Endodermal cell (in vitro differentiated cells): ENCODE measurements at regions not wholly inside any gene's neighbourhood (a gene's known extent, or its start where the extent isn't known, plus 50 kb on each side); places are given as distances from the start of the nearest gene placed in this dataset.

Source experiments
- DNase-seq: peaks from one replicate; pipeline ENCODE4 v3.0.0-alpha.2; 2017
- H3K27ac ChIP-seq: 2 replicates; pipeline ENCODE4 v1.5.1; 2013; ENCODE audit warnings: mild to moderate bottlenecking, low read depth, low read length, moderate library complexity
- H3K27me3 ChIP-seq: 2 replicates; pipeline ENCODE4 v1.6.1; 2013; ENCODE audit warnings: mild to moderate bottlenecking, low read length, moderate library complexity; ENCODE audit not compliant: insufficient read depth, control insufficient read depth, poor library complexity, severe bottlenecking
- H3K36me3 ChIP-seq: 2 replicates; pipeline ENCODE4 v1.7.0; 2013; ENCODE audit warnings: mild to moderate bottlenecking, low read length, moderate library complexity; ENCODE audit not compliant: control insufficient read depth, insufficient read depth
- H3K4me1 ChIP-seq: one replicate; pipeline ENCODE4 v1.7.0; 2013; ENCODE audit warnings: low read length; ENCODE audit not compliant: control insufficient read depth, insufficient read depth
- H3K4me3 ChIP-seq: 2 replicates; pipeline ENCODE4 v1.5.1; 2013; ENCODE audit warnings: mild to moderate bottlenecking, low read length, moderate library complexity
- H3K9ac ChIP-seq: 2 replicates; pipeline ENCODE4 v1.6.1; 2013; ENCODE audit warnings: mild to moderate bottlenecking, low read length, moderate library complexity; ENCODE audit not compliant: poor library complexity, severe bottlenecking; ENCODE audit errors: extremely low read depth
- H3K9me3 ChIP-seq: 2 replicates; pipeline ENCODE4 v1.6.1; 2013; ENCODE audit warnings: mild to moderate bottlenecking, low read length, moderate library complexity; ENCODE audit not compliant: control insufficient read depth
- H3K27ac Mint-ChIP-seq: 2 replicates; pipeline ENCODE4 v1.8.0; 2020; ENCODE audit warnings: mixed read lengths
- H3K27me3 Mint-ChIP-seq: 2 replicates; pipeline ENCODE4 v1.8.0; 2021; ENCODE audit warnings: mild to moderate bottlenecking, mixed read lengths; ENCODE audit not compliant: insufficient read depth
- H3K36me3 Mint-ChIP-seq: 2 replicates; pipeline ENCODE4 v1.8.0; 2020; ENCODE audit warnings: low read depth, mixed read lengths
- H3K4me1 Mint-ChIP-seq: 2 replicates; pipeline ENCODE4 v1.8.0; 2020; ENCODE audit warnings: mixed read lengths
- H3K4me3 Mint-ChIP-seq: 2 replicates; pipeline ENCODE4 v1.8.0; 2020; ENCODE audit warnings: mild to moderate bottlenecking, moderate library complexity, mixed read lengths
- H3K9me3 Mint-ChIP-seq: 2 replicates; pipeline ENCODE4 v1.8.0; 2020; ENCODE audit warnings: mild to moderate bottlenecking, mixed read lengths
- WGBS, 2 experiments: methylation state at CpG; one replicate each; pipeline versions ENCODE4 v1.1.5 to v1.1.7; 2013; ENCODE audit warnings: missing lambda C conversion rate in 2 of 2, mixed read lengths in 1 of 2; ENCODE audit not compliant: insufficient coverage in 1 of 2, insufficient read length in 1 of 2; 5-methylcytosine and 5-hydroxymethylcytosine counted together
- TF ChIP-seq, protein P1 (sequence below): fragments of 200-600 bp; sonication (generic); conservative IDR thresholded peaks from 2 replicates; pipeline ENCODE4 v1.5.0; 2021; ENCODE audit warnings: antibody characterized with exemption, mild to moderate bottlenecking

DNA sequence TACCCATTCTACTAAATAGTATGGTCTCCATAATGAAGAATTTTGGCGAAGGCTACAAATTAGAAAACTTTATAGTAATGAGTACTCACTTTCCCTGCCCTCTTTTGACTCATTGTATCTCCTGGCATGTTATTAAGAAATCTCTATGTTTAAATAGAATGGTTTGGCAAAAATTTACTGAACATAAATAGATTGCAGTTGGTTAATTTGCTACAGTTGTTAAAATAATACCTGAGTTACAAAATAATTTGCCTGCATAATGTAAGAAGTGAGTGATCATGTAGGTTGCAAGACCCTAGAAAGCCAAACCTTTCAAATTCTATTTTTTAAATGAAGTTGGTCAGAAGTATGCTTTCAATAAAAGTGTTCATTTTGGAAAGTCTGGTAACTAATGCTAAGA is 176.8 kb upstream of the AHR start:
- H3K36me3 ChIP-seq: no peaks in the 10 kb centered on the region
- no peaks in the 10 kb centered on the region for H3K9me3 ChIP-seq
- no peak overlapping the region for H3K4me3 ChIP-seq
- TF ChIP-seq, protein P1, sequence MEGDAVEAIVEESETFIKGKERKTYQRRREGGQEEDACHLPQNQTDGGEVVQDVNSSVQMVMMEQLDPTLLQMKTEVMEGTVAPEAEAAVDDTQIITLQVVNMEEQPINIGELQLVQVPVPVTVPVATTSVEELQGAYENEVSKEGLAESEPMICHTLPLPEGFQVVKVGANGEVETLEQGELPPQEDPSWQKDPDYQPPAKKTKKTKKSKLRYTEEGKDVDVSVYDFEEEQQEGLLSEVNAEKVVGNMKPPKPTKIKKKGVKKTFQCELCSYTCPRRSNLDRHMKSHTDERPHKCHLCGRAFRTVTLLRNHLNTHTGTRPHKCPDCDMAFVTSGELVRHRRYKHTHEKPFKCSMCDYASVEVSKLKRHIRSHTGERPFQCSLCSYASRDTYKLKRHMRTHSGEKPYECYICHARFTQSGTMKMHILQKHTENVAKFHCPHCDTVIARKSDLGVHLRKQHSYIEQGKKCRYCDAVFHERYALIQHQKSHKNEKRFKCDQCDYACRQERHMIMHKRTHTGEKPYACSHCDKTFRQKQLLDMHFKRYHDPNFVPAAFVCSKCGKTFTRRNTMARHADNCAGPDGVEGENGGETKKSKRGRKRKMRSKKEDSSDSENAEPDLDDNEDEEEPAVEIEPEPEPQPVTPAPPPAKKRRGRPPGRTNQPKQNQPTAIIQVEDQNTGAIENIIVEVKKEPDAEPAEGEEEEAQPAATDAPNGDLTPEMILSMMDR: no peak
- Mint-ChIP-seq H3K36me3 (no peaks in the 10 kb centered on the region), H3K27ac (no peak overlapping the region), H3K9me3 (no peaks in the 10 kb centered on the region), H3K4me3 (no peak overlapping the region), H3K4me1 (no peaks in the 10 kb centered on the region), H3K27me3 (peaks cover under 1% of the 10 kb centered on the region)
- no peak for DNase-seq
- H3K4me1 ChIP-seq: no peaks in the 10 kb centered on the region
- H3K27me3 ChIP-seq: no peaks in the 10 kb centered on the region
- 100% methylated on average over 1 of the region's 1 CpG for WGBS, 2 experiments
- no peak overlapping the region for H3K9ac ChIP-seq
- H3K27ac ChIP-seq: no peak overlapping the region

DNA sequence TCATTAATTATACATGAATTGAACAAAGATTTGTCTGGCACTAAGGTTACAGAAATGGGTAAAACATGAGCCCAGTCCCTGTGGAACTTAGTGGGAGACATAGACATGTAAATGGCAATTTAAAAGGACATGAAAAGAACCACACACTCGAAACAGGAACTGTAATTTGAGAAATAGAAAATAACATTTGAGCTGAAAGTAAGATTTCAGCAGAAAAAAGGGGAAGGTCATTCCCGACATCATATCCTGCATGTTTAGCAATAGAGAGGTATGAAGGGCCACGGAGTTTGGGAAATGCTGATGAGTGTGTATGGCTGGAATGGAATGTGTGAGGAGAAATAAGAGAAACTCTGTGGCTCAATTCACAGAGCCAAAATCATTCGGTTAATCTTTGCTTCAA is 175.4 kb upstream of the AHR start:
- no peaks in the 10 kb centered on the region for H3K4me1 ChIP-seq
- Mint-ChIP-seq H3K27me3 (peaks cover 6% of the 10 kb centered on the region), H3K4me3 (no peak overlapping the region), H3K36me3 (no peaks in the 10 kb centered on the region), H3K9me3 (no peaks in the 10 kb centered on the region), H3K4me1 (no peaks in the 10 kb centered on the region), H3K27ac (no peak overlapping the region)
- no peak overlapping the region for H3K9ac ChIP-seq
- H3K36me3 ChIP-seq: no peaks in the 10 kb centered on the region
- no peak for DNase-seq
- H3K4me3 ChIP-seq: no peak overlapping the region
- H3K9me3 ChIP-seq: no peaks in the 10 kb centered on the region
- TF ChIP-seq, protein P1: no peak
- no peaks in the 10 kb centered on the region for H3K27me3 ChIP-seq
- no peak overlapping the region for H3K27ac ChIP-seq
- WGBS, 2 experiments: 90% methylated on average over 3 to 4 of the region's 4 CpGs

DNA sequence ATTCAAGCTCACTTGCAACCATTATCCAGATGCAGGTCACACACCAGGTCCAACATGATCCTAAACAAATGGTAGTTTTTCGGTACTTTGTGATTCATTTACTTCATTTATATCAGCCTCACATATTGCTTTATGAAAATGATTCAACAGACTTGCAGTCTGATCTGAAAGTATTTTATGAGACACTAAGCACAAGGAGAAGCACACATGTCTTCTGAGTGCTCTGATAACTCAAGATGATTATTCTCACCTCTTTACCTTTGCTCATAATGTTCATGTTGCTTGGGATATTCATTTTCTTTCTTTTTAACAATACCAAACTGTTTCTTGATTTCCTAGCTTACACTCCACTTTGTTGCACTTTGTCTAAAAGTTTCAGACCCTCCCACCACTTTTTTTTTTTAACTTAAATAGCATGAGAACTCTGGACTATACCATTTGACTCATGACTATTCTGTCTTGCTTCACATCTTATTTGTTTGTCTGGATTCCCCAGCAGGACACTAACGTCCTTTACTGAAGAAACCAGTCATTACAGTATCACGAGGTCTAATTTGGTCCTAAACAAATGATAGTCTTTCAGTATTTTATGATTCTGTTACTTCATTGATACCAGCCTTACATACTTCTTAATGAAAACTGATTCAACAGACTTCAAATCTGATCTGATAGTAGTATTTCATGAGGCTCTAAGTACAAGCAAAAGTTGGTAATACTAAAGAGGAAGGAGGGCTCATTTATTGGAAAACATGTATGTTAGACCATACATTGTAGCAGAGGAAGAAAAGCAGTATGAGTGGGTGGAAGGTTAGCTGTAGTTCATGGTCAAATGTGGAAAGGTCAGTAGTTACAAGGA is 171.8 kb upstream of the AHR start:
- 83 to 89% methylated on average over 1 to 3 of the region's 3 CpGs for WGBS, 2 experiments
- H3K36me3 ChIP-seq: no peaks in the 10 kb centered on the region
- H3K9ac ChIP-seq: no peak overlapping the region
- Mint-ChIP-seq H3K27ac (no peak overlapping the region), H3K27me3 (peaks cover 6% of the 10 kb centered on the region), H3K9me3 (no peaks in the 10 kb centered on the region), H3K4me1 (peaks cover 19% of the 10 kb centered on the region), H3K36me3 (no peaks in the 10 kb centered on the region), H3K4me3 (no peak overlapping the region)
- TF ChIP-seq, protein P1: no peak
- H3K9me3 ChIP-seq: no peaks in the 10 kb centered on the region
- H3K27ac ChIP-seq: no peak overlapping the region
- no peaks in the 10 kb centered on the region for H3K27me3 ChIP-seq
- no peak overlapping the region for H3K4me3 ChIP-seq
- no peak for DNase-seq
- no peaks in the 10 kb centered on the region for H3K4me1 ChIP-seq
